OCI-LY3 (cell line): ENCODE measurements at regions not wholly inside any gene's neighbourhood (a gene's known extent, or its start where the extent isn't known, plus 50 kb on each side); places are given as distances from the start of the nearest gene placed in this dataset.

Source experiments
- EZH2phosphoT487 ChIP-seq: fragments of 200-600 bp; shearing (Covaris generic); IDR thresholded peaks from 2 replicates; pipeline ENCODE4 v1.6.1; 2018; ENCODE audit warnings: antibody characterized with exemption, mixed run types, low read depth
- TF ChIP-seq, protein P1 (sequence below): fragments of 200-600, 300-600 bp; sonication (generic); IDR thresholded peaks from 2 replicates; pipeline ENCODE4 v1.5.1; 2014; ENCODE audit warnings: antibody characterized with exemption, low read length, low read depth

DNA sequence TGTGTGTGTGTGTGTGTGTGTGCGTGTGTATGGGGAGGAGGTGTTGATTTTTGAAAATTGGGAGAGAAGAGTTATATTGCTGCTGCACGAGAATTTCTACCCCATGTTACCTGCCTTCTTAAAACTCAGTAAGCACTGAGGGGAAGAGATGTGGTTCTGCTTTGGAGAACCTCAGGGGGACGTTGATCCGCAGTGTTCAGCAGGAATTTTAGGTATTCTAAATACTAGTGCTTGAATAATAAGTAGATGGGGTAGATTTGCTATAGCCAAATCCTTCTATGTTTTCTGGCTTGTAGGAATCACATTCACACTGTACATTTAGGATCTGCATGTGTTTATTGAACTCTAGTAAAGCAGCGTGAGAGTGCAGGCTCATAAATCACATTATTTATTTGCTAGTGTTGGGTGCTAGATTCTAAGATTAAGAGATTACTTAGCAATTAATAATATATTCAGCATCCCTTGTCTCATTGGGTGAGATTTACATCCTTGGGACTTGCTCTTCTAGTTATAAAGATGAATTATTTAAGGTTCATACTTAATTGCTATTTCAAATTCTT lies 268.1 kb downstream of the MFSD1 start:
- TF ChIP-seq, protein P1, sequence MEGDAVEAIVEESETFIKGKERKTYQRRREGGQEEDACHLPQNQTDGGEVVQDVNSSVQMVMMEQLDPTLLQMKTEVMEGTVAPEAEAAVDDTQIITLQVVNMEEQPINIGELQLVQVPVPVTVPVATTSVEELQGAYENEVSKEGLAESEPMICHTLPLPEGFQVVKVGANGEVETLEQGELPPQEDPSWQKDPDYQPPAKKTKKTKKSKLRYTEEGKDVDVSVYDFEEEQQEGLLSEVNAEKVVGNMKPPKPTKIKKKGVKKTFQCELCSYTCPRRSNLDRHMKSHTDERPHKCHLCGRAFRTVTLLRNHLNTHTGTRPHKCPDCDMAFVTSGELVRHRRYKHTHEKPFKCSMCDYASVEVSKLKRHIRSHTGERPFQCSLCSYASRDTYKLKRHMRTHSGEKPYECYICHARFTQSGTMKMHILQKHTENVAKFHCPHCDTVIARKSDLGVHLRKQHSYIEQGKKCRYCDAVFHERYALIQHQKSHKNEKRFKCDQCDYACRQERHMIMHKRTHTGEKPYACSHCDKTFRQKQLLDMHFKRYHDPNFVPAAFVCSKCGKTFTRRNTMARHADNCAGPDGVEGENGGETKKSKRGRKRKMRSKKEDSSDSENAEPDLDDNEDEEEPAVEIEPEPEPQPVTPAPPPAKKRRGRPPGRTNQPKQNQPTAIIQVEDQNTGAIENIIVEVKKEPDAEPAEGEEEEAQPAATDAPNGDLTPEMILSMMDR = no peak
- TF ChIP-seq EZH2phosphoT487 = no peak
